ENCODE measurements at regions not wholly inside any gene's neighbourhood (a gene's known extent, or its start where the extent isn't known, plus 50 kb on each side); places are given as distances from the start of the nearest gene placed in this dataset.

- Mint-ChIP-seq H3K36me3 (ENCODE audit: insufficient read depth in 1 of 3, low read depth in 3 of 3) (peaks cover 0 to 6% (median 0%) of the 10 kb centered on the region in 3 experiments; a peak in 3 of 7 replicates), H3K27me3 (ENCODE audit: low read depth) (no peaks in the 10 kb centered on the region), H3K4me3 (no peak overlapping the region), H3K9me3 (peaks cover 0 to 4% of the 10 kb centered on the region in 2 experiments; a peak in 2 of 5 replicates), H3K4me1 (peaks cover 9 to 15% of the 10 kb centered on the region in 2 experiments), H3K27ac (no peak overlapping the region)
- no peak overlapping the region for H2BK15ac ChIP-seq (ENCODE audit: low read depth, low read length)
- no peaks in the 10 kb centered on the region for H3K79me1 ChIP-seq (ENCODE audit: insufficient read depth, low read depth, low read length, poor library complexity, severe bottlenecking)
- no peak overlapping the region for H2AK5ac ChIP-seq (ENCODE audit: insufficient read length, low read length)
- no peak overlapping the region for H2AFZ ChIP-seq (ENCODE audit: low read length)
- H3T11ph ChIP-seq (ENCODE audit: low read length) = no peak overlapping the region
- WGBS (ENCODE audit: extremely low coverage, insufficient read length, low lambda C conversion rate) = no CpG with 5 or more reads among the region's 7 CpGs
- TF ChIP-seq CTCF (conservative IDR thresholded peaks at IDR 0.05) = no peak
- no peak overlapping the region for H4K8ac ChIP-seq (replicated peaks; ENCODE audit: insufficient read length, low read depth, low read length)
- no peaks in the 10 kb centered on the region for H3K9me3 ChIP-seq (ENCODE audit: control insufficient read depth, low read depth, low read length)
- H3K27me3 ChIP-seq (ENCODE audit: insufficient read depth, low read length) = no peaks in the 10 kb centered on the region
- H2BK5ac ChIP-seq (ENCODE audit: insufficient read length, low read length) = no peak overlapping the region
- no peaks in the 10 kb centered on the region for H3K4me1 ChIP-seq (ENCODE audit: insufficient read depth, low read length)
- no peak overlapping the region for H3K4ac ChIP-seq (ENCODE audit: low read depth, low read length)
- no peak overlapping the region for H2BK120ac ChIP-seq (ENCODE audit: low read depth, low read length, poor library complexity, severe bottlenecking)
- no peak overlapping the region for H4K91ac ChIP-seq (ENCODE audit: insufficient read length, low read depth, low read length)
- no peak overlapping the region for H4K5ac ChIP-seq (ENCODE audit: insufficient read length, low read depth, low read length)
- DNase-seq = peak; percentile 30
- H3K27ac ChIP-seq (ENCODE audit: insufficient read length, low read depth, low read length) = no peak overlapping the region
- H2BK12ac ChIP-seq (ENCODE audit: insufficient read length, low read depth, low read length) = no peak overlapping the region
- H3K9ac ChIP-seq (ENCODE audit: extremely low read depth, insufficient read length, low read length) = no peak overlapping the region
- H3K18ac ChIP-seq (ENCODE audit: insufficient read length, low read depth, low read length) = no peak overlapping the region
- no peak overlapping the region for H3K4me2 ChIP-seq (ENCODE audit: insufficient read depth, insufficient read length, low read length)
- H3K23me2 ChIP-seq (ENCODE audit: insufficient read length, low read depth, low read length, poor library complexity, severe bottlenecking) = no peaks in the 10 kb centered on the region
- H3K56ac ChIP-seq (ENCODE audit: insufficient read length, low read depth, low read length) = no peak overlapping the region
- H4K20me1 ChIP-seq (ENCODE audit: control insufficient read depth, insufficient read depth, insufficient read length) = no peaks in the 10 kb centered on the region
- no peak overlapping the region for H3K23ac ChIP-seq (ENCODE audit: insufficient read length, low read depth, low read length)
- H3K14ac ChIP-seq (ENCODE audit: insufficient read depth, low read length) = no peak overlapping the region
- no peak overlapping the region for H2BK20ac ChIP-seq (ENCODE audit: low read depth, low read length, poor library complexity, severe bottlenecking)
- H3K79me2 ChIP-seq (ENCODE audit: insufficient read depth, low read length) = no peaks in the 10 kb centered on the region
Observed at GRCh38 chr7:34457329-34457728, 200.7 kb upstream of the NPSR1 start.

All from H9 (cell line).